NCI-H1105 treated with DMSO at 0.1 percent for 48 hours (cell line): ENCODE measurements at regions not wholly inside any gene's neighbourhood (a gene's known extent, or its start where the extent isn't known, plus 50 kb on each side); places are given as distances from the start of the nearest gene placed in this dataset.
"Not testable (repeated sequence)": the region's sequence is repeated elsewhere in the genome, so short reads cannot be mapped to it uniquely, and the experiment has no call there.

Source experiments
- DNase-seq: peaks from one replicate; lab custom pipeline; 2025; lab: John Stamatoyannopoulos, UW

DNA sequence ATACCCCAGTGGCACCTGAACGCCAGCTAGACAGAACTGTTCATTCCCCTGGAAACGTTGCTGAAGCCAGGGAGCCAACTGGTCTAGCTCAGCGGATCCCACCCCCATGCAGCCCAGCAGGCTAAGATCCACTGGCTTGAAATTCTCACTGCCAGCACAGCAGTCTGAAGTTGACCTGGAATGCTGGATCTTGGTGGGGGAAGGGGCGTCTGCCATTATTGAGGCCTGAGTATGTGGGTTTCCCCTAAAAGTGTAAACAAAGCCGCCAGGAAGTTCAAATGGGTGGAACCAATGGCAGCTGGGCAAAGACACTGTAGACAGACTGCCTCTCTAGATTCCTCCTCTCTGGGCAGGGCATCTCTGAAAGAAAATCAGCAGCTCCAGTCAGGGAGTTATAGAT lies 213.0 kb downstream of the NKX6-1 start:
- no peak for DNase-seq

DNA sequence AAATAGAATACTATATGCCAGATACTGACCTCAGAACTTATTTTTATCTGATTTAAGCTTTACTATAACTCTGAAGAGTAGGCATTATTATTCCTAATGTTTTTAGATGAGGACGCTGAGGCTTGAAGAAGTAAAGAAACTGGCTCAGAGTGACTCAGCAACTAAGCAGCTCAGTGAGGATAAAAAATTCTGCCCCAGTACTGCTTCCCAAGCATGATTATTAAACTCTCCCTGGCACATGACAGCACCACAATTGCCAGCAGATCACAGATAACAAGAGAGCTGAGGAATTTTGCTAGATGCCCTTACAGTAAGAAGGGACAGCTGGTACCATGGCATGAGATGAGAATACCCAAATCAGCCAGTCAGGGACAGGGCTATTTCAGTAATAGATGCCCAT lies 219.4 kb downstream of the NKX6-1 start:
- DNase-seq: no peak

DNA sequence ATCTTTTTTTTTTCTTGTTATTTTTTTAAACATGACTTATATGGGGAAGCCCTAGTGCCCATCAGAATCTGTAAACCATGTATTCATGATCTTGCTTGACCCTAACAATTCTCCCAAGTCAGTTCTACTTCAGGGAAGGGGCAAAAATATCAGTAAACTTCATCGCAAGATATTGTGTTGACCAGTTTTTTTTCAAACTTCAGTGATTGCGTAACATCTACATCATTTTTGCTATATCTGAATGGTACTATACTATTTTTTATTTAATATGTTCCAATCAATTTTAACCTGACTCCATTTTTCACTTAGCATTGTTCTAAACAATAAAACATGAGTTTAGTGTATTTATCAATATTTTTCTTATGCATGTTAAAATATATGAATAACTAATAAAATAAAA lies 221.2 kb downstream of the NKX6-1 start:
- DNase-seq: no peak

DNA sequence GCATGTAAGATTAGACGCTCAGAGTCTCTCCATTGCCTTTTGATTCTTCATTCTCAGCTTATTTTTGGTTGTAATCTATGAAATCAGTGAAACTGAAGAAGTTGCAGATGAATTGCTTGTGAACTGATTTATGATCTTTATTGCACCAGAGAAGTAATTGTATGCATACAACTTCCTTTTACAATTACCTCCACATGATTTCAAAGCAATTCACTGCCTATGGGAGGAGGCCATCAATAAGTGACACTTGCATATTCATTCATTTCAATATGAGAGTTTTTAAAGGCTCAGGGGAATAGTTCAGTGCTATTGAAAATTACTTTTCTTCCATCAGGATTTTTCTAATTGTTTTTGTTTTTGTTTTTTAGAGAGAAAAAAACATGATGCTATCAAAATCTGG lies 222.3 kb downstream of the NKX6-1 start:
- no peak for DNase-seq

DNA sequence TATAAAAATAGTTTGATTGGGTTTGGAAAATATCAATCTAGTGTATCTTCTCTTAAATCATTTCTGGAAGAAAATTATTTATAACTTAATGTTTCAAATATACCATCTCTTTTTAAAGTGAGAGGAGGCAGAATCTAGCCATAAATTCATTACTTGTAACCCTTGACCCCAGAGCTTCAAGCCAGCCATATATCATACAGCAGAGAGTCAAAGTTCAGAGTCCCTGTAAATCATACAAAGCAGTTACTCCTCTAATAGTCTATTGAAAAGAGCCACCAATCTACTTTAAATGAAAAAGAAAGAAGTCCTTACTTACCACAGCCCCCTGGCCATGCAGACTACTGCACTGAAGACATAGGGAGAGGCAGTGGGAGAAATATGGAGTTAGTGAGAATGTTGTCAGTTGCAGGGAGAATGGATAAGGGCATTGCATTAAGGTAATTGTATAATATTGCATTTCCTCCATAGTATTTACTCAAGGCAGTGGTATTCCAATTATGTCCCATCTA lies 229.5 kb downstream of the NKX6-1 start:
- no peak for DNase-seq

DNA sequence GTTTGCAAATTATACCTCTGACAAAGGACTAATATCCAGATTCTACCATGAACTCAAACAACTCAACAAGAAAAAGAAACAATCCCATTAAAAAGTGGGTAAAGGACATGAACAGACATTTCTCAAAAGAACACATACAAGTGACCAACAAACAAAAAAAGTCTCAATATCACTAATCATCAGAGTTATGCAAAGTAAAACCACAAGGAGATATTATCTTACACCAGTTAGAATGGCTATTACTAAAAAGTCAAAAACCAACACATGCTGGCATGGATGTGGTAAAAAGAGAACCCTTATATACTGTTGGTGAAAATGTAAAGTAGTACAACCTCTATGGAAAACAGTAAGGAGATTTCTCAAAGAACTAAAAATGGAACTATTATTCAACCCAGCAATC lies 234.4 kb downstream of the NKX6-1 start:
- no peak for DNase-seq

DNA sequence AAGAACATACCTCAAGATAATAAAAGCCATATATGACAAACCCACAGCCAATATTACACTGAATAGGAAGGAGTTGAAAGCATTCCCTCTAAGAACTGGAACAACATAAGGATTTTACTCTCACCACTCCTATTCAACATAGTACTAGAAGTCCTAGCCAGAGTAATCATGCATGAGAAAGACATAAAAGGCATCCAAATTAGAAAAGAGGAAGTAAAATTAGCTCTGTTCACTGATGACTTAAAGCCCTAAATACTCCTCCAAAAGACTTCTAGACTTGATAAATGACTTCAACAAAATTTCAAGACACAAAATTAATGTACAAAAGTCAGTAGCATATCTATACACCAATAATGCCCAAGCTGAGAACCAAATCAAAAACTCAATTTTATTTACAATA lies 235.7 kb downstream of the NKX6-1 start:
- DNase-seq: no peak

DNA sequence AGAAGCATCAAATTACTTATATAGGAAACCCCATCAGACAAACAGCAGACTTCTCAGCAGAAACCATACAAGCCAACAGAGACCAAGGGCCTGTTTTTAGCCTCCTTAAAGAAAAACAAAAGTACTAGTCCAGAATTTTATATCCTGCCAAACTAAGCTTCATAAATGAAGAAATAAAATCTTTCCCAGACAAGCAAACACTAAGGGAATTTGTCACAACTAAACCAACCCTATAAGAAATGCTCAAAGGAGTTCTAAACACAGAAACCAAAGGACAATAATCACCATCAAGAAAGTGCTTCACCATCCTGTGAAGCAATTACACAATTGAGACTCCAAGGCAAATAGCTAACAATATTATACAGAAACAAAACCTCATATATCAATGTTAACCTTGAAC lies 238.6 kb downstream of the NKX6-1 start:
- DNase-seq: no peak

DNA sequence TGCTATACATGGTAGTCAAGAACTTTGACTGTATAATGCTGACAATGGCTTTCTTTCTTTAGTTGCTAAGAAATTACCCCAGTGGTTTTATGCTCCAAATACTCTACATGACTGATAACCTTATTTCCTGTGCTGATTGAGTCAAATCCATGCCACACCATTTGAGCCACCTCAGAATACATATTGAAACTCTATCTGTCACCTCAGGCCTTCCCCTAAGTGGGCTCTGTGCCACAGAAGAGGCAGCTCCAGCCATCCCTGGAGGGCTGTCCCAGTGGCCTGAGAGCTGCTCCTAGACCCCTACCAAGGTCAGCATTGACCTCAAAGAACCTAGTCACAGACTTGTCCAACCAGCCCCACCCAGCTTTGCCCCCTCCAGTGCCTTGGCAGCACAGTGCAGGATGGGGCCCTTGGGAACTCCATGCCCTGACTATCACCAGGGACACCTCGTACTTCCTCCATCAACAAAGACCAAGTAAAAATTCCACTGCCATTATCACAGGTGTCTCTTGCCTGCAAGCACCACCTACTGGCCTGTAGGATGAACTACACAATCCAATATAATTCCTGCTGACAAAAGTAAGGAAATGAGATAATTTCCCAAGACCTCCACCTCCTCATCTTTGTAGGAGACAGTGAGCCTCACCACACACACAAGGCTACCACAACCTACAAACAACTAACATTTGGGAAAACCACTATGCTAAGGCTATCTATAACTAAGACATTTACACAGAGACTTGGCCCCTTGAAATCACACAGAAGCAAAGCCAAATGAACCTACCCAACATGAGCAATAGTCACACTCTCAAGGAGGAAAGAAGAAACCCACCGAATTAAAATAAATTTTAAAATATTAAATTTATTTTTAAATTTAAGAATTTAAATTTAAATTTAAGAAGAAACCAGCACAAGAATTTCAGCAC lies 239.9 kb downstream of the NKX6-1 start:
- DNase-seq: peak; percentile 19

DNA sequence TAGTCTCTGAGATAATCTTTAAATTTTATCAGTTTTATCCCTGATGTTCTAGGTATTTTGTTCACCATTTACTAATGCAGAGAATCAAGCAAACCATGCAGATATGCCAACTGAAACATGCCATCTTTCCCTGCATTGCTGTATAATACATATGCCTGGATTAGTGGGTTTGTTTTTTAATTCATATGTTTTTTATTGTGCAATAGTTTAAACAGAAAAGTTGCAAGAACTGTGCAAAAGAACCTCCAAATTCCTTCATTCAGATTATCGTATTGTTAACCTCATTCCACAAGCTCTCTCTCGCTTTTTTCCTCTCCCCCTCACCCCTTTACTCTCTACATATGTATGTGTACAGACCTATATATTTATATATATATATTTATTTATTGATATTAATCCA lies 244.6 kb downstream of the NKX6-1 start:
- no peak for DNase-seq

DNA sequence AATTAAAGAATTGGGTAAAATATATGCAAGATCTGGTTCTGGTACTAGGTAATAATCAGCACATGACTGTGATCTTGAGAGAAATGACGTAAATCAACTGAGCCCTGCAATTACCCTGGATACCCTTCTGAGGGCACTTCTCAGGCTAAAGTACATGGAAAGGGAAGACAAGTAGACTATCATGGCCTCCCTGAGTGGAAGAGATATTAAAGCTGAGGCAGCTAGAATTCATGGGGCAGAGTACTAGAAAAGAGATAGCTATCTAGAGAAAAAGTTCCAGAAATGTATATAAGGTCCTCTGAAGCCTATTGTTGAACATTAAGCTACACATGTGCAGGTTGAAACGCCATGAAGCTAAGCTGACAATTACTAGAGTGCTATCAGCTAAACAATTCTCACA lies 249.6 kb downstream of the NKX6-1 start:
- DNase-seq: no peak

DNA sequence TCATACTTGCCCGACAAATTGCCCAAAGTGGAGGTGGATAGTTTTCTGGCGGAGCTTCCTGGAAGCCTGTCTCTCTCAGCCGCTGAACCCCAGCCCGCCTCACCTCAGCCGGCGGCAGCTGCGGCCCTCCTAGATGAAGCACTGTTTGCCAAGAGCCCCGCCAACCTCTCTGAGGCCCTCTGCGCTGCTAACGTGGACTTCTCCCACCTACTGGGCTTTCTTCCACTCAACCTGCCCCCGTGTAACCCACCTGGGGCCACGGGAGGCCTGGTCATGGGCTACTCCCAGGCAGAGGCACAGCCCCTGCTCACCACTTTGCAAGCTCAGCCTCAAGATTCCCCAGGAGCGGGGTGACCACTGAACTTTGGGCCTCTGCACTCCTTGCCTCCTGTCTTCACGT lies 254.1 kb downstream of the NKX6-1 start:
- DNase-seq: not testable (repeated sequence)

DNA sequence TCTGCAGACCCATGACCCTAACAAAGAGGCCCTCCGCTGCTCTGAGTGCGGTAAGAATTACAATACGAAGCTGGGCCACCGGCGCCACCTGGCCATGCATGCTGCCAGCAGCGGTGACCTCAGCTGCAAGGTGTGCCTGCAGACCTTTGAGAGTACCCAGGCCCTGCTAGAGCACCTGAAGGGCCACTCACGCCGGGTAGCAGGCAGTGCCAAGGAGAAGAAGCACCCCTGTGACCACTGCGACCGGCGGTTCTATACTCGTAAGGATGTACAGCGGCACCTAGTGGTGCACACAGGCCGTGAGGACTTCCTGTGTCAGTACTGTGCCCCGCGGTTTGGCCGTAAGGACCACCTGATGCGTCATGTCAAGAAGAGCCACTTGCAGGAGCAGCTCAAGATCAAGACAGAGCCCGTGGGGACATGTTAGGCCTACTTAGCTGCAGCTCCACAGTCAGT lies 254.7 kb downstream of the NKX6-1 start:
- DNase-seq: not testable (repeated sequence)

DNA sequence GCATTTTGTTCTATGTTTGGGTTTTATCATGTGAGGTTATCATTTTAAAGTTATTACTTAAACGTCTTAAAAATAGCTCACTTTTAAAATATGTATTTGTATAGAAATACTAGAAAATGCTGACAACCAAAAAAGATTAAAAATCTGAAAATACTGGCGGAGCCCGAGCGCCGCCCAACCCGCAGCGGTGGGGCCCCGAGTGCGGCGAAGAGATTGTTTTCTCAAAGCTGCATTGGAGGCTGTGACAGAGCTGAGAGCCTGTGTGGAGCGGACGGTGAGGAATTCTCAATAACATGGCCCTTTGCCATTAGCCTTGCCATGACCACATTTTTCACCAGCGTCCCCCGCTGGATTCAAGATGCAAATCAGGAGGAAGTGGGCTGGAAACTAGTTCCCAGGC lies 255.4 kb downstream of the NKX6-1 start:
- DNase-seq: no peak

DNA sequence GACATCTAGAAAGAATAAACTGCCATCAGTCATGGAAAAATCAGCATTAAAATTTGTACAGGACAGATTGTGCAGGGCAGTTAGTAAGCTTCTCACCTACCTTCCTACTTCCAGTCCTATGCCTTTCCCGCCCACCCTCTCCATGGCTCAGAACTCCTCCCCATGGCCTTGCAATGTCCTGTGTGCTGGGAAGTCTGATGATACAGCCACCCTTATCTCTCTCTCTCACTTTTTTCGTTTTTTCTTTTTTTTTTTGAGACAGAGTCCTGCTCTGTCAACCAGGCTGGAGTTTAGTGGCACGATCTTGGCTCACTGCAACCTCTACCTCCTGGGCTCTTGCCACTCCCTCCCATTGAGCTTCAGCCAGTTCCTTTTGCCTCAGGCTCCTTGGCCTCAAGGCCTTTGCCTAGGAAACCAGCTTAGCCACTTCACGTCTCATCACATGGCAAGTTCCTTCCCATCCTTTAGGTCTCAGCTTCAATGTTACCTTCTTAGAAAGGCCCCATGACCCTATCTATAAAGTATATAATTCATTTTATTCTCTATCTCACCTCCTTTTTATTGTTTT lies 259.7 kb downstream of the NKX6-1 start:
- no peak for DNase-seq

DNA sequence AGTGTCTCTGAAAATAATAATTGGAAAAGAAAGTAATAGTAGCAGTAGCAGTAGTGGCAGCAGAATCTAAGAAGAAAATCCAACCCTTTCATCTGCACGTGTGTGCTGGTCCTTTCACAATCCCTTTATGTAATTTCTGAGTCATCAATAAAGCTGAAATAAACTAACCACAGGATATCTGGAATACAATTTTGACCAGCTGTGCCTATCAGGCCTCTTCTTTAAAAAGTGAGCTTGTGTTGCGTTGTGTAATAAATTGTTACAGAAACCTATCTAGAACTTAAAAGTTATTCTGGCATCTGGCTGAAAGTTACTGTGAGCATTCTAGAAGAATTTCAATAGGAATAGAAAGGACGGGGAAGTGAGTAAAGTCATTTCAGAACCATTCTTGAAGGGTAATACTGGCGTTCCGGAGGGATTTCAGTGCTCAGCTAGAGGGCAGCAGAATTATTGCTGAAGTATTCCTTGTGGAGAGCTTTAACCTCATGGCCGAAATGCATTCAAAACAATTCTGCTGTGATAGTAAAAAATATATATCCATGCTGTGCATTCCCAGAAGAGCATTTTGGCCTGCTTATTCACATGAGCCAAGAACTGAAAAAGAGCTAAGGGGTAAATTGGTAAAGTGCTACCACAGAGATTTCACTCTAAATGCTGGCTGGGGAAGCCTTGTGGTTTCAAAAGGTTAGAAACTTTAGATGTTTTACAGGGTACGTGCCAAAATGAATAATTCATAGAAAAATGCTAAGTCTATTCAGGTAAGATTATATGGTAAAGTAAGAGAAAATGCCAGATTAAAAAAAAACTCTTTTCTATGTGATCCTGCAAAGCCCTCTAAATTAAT lies 260.6 kb downstream of the NKX6-1 start:
- DNase-seq: no peak

DNA sequence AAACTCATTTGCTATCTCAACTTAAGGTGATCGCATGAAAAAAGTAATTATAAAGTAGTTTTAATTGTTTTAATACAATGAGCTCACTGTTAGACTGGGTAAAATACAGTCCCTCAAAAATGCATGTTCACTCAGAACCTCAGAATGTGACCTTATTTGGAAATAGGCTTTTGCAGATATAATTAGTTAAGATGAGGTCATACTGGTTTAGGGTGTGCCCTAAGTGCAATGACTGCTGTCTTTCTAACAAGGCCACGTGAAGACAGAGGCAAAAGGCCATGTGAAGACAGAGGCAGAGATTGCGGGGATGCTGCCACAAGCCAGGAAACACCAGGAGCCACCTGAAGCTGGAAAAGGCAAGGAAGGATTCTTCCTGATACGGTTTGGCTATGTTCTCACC lies 262.1 kb downstream of the NKX6-1 start:
- DNase-seq: no peak

DNA sequence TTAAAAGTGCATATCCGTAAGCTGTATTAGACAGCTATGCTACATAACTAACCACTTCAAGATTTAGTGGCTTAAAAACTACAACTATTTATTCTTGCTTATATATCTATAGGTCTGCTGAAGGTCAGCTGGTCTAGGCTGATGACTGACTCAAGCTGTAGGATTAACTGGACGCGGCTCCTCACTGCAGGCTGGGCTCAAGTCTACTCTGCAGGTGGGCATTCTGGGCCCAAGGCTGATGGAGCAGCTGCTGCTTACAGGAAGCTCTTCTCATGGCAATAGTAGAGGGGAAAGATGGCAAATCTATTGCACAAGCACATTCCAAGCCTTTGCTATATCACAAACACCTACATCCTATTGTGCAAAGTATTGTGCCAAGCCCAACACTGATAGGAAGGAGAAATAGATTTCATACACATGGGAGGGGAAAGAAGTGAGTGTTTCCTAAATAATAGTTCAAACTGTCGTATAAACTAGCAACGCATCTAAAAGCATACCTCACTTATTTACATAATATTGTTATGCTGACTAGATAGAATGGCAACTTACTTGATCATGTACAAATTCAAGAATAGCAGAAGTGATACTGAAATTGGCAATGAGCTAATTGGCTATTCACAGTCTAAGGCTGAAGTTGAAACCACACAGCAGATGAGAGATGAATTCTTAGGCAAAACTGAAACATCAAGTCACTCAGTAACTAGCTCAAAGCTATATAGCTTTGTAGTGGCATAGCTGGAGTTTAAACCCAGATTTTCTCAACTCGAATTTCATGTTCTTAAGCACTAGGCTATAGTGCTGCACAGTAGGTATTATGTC lies 263.8 kb downstream of the NKX6-1 start:
- DNase-seq: no peak

DNA sequence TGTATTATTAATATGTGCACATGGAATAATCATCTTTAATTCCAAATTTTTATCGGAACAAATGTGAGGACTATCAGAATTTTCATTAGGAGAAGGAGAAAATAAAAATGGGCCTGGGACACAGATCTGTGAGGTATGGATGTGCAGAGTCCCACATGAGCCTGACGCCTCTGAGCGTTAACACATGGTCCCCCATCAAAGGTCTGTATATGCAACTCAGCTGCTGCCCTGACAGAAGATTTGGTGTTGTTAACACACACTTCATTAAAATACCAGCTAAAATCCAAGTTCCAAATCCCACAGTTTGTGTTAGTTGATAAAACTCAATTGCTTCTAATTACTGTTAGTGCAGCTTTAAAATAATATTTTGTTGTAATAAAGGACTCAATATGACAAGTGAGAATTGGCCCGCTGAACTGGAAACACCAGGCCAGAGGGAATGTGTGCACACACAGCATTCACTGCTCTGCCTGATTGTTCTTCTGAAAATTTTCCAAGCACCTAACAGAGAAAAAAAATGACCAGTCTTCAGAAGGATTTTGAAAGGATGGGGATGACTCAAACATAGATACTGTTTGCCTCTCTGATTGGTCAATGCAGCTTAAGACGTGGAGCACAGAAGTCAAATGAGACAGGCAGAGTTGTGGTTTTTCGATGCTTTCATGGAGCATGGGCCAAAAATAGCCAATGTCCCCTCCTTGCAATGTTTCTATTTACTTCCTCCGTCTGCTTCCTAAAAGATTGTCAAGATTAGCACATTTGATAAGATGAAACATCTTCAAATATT lies 266.6 kb downstream of the NKX6-1 start:
- no peak for DNase-seq

DNA sequence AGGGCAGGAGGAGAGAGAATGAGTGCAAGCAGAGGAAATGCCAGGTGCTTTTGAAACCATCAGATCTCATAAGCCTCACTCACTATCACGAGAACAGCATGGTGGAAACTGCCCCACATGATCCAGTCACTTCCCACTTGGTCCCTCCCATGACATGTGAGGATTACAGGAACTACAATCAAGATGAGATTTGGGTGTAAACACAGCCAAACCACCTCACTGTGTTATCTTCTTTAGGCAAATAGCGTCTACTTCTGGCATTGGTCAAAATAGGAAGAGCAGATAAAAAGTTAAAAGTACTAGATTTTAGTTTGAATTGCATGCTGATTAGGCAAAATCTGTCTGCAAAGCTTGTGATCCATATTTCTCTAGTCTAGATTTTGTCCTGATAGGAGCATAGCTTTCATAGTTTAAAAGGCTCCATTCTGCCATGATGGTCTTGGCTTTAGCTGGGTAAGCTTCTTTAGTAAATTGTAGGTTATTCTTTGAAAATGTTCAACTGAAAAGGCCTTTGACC lies 267.5 kb downstream of the NKX6-1 start:
- DNase-seq: no peak

DNA sequence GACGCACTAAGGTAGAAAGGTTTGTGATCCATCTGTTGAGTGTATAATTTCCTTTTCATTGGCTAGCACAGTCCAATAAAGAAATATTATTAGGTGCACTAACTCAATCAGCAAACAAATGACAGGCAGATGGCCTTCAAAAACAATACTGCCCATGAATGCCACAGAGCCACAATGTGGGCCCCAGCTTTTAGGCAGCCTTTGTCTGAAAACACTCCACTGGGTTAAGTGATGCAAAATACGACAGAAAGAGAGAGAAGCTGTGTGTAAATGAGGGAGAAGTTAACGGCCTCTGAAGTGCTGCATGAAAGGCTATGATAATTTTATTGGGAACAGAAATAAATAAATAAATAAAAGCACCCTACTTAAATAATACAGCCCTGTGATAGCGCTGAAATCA lies 274.6 kb downstream of the NKX6-1 start:
- DNase-seq: peak; percentile 81
